SK-N-SH (cell line): ENCODE measurements at regions not wholly inside any gene's neighbourhood (a gene's known extent, or its start where the extent isn't known, plus 50 kb on each side); places are given as distances from the start of the nearest gene placed in this dataset.

Experiments used
- CTCF ChIA-PET: fragments of 300-600, 350-600 bp; formaldehyde crosslinking; extraction: SDS; loops from one replicate; lab custom pipeline; 2021; lab: Yijun Ruan, JAX
- POLR2A ChIA-PET: fragments of 350-600 bp; sonication (Branson Sonifier 250); formaldehyde crosslinking; extraction: SDS; loops from one replicate; lab custom pipeline; 2020; ENCODE audit warnings: antibody characterized with exemption, inconsistent platforms; lab: Yijun Ruan, JAX
- DNase-seq: peaks from one replicate; pipeline ENCODE4 v3.0.0; 2012
- H2AFZ ChIP-seq: fragments of 200-600 bp; sonication (generic); 2 replicates; pipeline ENCODE4 v1.8.1; 2016; ENCODE audit warnings: antibody characterized with exemption, mild to moderate bottlenecking, low read depth
- H3F3A ChIP-seq: fragments of 200-600 bp; sonication (generic); replicated peaks from 2 replicates; pipeline ENCODE3; 2016; ENCODE audit warnings: antibody characterized with exemption, mild to moderate bottlenecking; ENCODE audit not compliant: insufficient read depth
- H3K27ac ChIP-seq, 2 experiments: fragments of 200-500 bp in 1 of 2; fragments of 200-600 bp in 1 of 2; sonication (Bioruptor generic) in 1 of 2; sonication (generic), shearing (Covaris generic) in 1 of 2; 2 replicates each; pipeline versions ENCODE4 v1.5.1 to v1.6.1; 2014 to 2016; ENCODE audit warnings: low read depth in 2 of 2, inconsistent platforms in 1 of 2, low read length in 1 of 2, mild to moderate bottlenecking in 1 of 2, mixed read lengths in 1 of 2
- H3K27me3 ChIP-seq: fragments of 200-600 bp; sonication (generic), shearing (Covaris generic); 2 replicates; pipeline ENCODE4 v1.6.1; 2016; ENCODE audit warnings: mixed run types; ENCODE audit not compliant: insufficient read depth
- H3K36me3 ChIP-seq, 2 experiments: fragments of 200-500 bp in 1 of 2; fragments of 200-600 bp in 1 of 2; sonication (Bioruptor generic) in 1 of 2; sonication (generic) in 1 of 2; replicated peaks in 1 of 2; 2 replicates each; pipeline versions ENCODE3 to v1.5.1; 2014 to 2016; ENCODE audit warnings: low read length in 1 of 2, mild to moderate bottlenecking in 1 of 2; ENCODE audit not compliant: insufficient read depth in 2 of 2, control insufficient read depth in 1 of 2
- H3K4me1 ChIP-seq, 2 experiments: fragments of 200-500 bp in 1 of 2; fragments of 200-600 bp in 1 of 2; sonication (Bioruptor generic) in 1 of 2; sonication (generic), shearing (Covaris generic) in 1 of 2; 2 replicates each; pipeline versions ENCODE4 v1.5.1 to v1.6.1; 2014 to 2016; ENCODE audit warnings: low read depth in 1 of 2, low read length in 1 of 2, mixed run types in 1 of 2; ENCODE audit not compliant: insufficient read depth in 2 of 2, control insufficient read depth in 1 of 2
- H3K4me2 ChIP-seq: fragments of 200-600 bp; sonication (generic), shearing (Covaris generic); 2 replicates; pipeline ENCODE4 v1.6.1; 2017; ENCODE audit warnings: mixed run types
- H3K4me3 ChIP-seq, 2 experiments: fragments of 200-500 bp in 1 of 2; fragments of 200-600 bp in 1 of 2; sonication (Bioruptor generic) in 1 of 2; sonication (generic), shearing (Covaris generic) in 1 of 2; 2 replicates each; pipeline versions ENCODE4 v1.5.1 to v1.8.1; 2014 to 2016; ENCODE audit warnings: low read depth in 2 of 2, inconsistent platforms in 1 of 2, low read length in 1 of 2, mild to moderate bottlenecking in 1 of 2, mixed read lengths in 1 of 2, moderate library complexity in 1 of 2
- H3K79me2 ChIP-seq: fragments of 200-600 bp; sonication (generic); 2 replicates; pipeline ENCODE4 v1.8.1; 2017; ENCODE audit warnings: mild to moderate bottlenecking; ENCODE audit not compliant: insufficient read depth
- H3K9ac ChIP-seq: fragments of 200-600 bp; sonication (generic); 2 replicates; pipeline ENCODE4 v1.6.1; 2017; ENCODE audit warnings: mixed run types
- H3K9me2 ChIP-seq: fragments of 200-600 bp; sonication (generic); 2 replicates; pipeline ENCODE4 v1.6.1; 2017; ENCODE audit warnings: mixed run types
- H3K9me3 ChIP-seq: fragments of 200-600 bp; sonication (generic); 2 replicates; pipeline ENCODE4 v1.6.1; 2017; ENCODE audit warnings: mixed run types, mild to moderate bottlenecking, moderate library complexity
- H4K20me1 ChIP-seq: fragments of 200-600 bp; sonication (generic); 2 replicates; pipeline ENCODE4 v1.6.1; 2017; ENCODE audit warnings: mild to moderate bottlenecking, mixed run types; ENCODE audit not compliant: insufficient read depth
- CHD2 ChIP-seq: fragments of 150-350 bp; IDR thresholded peaks from 2 replicates; pipeline ENCODE4 v1.6.1; 2018; ENCODE audit warnings: low read length; ENCODE audit not compliant: partially characterized antibody
- EP300 ChIP-seq, 2 experiments: IDR thresholded peaks; 2 replicates each; pipeline versions ENCODE4 v1.4.0 to v1.6.1; 2012; ENCODE audit warnings: borderline replicate concordance in 1 of 2, low read depth in 1 of 2, low read length in 1 of 2
- FOXJ3 ChIP-seq: sonication (generic); formaldehyde crosslinking; IDR thresholded peaks from 2 replicates; pipeline ENCODE4 v1.5.1; 2020; ENCODE audit warnings: mild to moderate bottlenecking, missing genetic modification reagents
- FOXM1 ChIP-seq: IDR thresholded peaks from 2 replicates; pipeline ENCODE4 v1.4.0; 2012; ENCODE audit warnings: low read depth, mild to moderate bottlenecking
- GATA2 ChIP-seq: sonication (generic); formaldehyde crosslinking; IDR thresholded peaks from 2 replicates; pipeline ENCODE4 v1.5.0; 2020; ENCODE audit warnings: mild to moderate bottlenecking, missing genetic modification reagents
- JUND ChIP-seq: IDR thresholded peaks from 2 replicates; pipeline ENCODE4 v1.4.0; 2012
- POLR2AphosphoS5 ChIP-seq: IDR thresholded peaks from 2 replicates; pipeline ENCODE4 v1.6.1; 2012; ENCODE audit warnings: low read depth, low read length
- RAD21 ChIP-seq: IDR thresholded peaks from 2 replicates; pipeline ENCODE4 v1.6.1; 2012; ENCODE audit warnings: mild to moderate bottlenecking, low read length
- RCOR1 ChIP-seq: fragments of 150-350 bp; IDR thresholded peaks from 2 replicates; pipeline ENCODE4 v1.6.1; 2017; ENCODE audit warnings: antibody characterized with exemption, low read length
- RFX5 ChIP-seq: IDR thresholded peaks from 2 replicates; pipeline ENCODE4 v1.6.1; 2012; ENCODE audit warnings: mild to moderate bottlenecking, improper control_type of control experiment, low read length
- RXRA ChIP-seq: IDR thresholded peaks from 2 replicates; pipeline ENCODE4 v1.4.0; 2012; ENCODE audit warnings: low read depth, mild to moderate bottlenecking, borderline replicate concordance
- SIN3A ChIP-seq: IDR thresholded peaks from 2 replicates; pipeline ENCODE4 v1.6.1; 2012; ENCODE audit warnings: low read depth, mild to moderate bottlenecking, low read length, moderate library complexity, borderline replicate concordance
- SMC3 ChIP-seq: IDR thresholded peaks from 2 replicates; pipeline ENCODE4 v1.6.1; 2012; ENCODE audit warnings: low read depth, low read length, improper control_type of control experiment
- TAF1 ChIP-seq: IDR thresholded peaks from 2 replicates; pipeline ENCODE4 v1.6.1; 2012; ENCODE audit warnings: low read depth, mild to moderate bottlenecking, low read length, moderate library complexity, borderline replicate concordance
- TCF12 ChIP-seq: IDR thresholded peaks from 2 replicates; pipeline ENCODE4 v1.4.0; 2012
- YY1 ChIP-seq: IDR thresholded peaks from 2 replicates; pipeline ENCODE4 v1.4.0; 2012; ENCODE audit warnings: low read depth, mild to moderate bottlenecking
- WGBS: methylation state at CpG from one replicate; pipeline ENCODE4 v1.1.6; 2017; ENCODE audit warnings: low lambda C conversion rate; 5-methylcytosine and 5-hydroxymethylcytosine counted together
- TF ChIP-seq, protein P1 (sequence below): fragments of 200-600 bp; sonication (generic); IDR thresholded peaks from 2 replicates; pipeline ENCODE4 v1.6.1; 2017; ENCODE audit warnings: antibody characterized with exemption, mild to moderate bottlenecking, moderate library complexity
- TF ChIP-seq, protein P2 (sequence below): fragments of 150-350 bp; IDR thresholded peaks from 2 replicates; pipeline ENCODE4 v1.6.1; 2017; ENCODE audit warnings: antibody characterized with exemption, low read length, low read depth, borderline replicate concordance
- TF ChIP-seq, protein P3 (sequence below): IDR thresholded peaks from 2 replicates; pipeline ENCODE4; 2012

DNA sequence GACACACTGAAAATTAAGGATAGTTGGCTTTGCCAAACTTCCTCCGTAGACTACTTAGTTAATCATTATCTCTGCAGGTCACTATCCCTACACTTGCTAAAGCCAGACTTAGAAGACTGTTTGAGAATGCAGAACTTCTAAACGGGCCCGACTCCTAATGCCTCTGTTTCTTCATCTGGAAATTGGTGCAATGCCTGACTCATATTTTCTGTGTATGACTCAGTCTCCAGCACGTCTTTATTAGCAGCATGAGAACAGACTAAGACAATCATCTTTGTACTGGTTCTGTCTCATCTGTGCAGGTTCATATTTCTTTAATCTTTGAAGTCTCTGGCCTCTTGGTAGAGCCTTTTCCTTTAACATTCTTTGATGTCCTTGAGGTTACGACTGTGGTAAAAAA is 411.9 kb upstream of the ACTRT1 start:
- CTCF ChIA-PET, result no interaction called here
- Histone ChIP-seq H2AFZ (no peak overlapping the region), H4K20me1 (no peaks in the 10 kb centered on the region), H3F3A (no peaks in the 10 kb centered on the region), H3K4me3 (no peak overlapping the region), H3K27ac (no peak overlapping the region), H3K9ac (no peak overlapping the region), H3K27me3 (no peaks in the 10 kb centered on the region), H3K9me3 (no peaks in the 10 kb centered on the region), H3K4me2 (no peak overlapping the region)
- no peak for DNase-seq
- TF ChIP-seq FOXM1 (no peak), SIN3A (no peak), TCF12 (no peak), JUND (no peak), RAD21 (no peak), RFX5 (no peak), GATA2 (CRISPR knock-in tag) (no peak), RCOR1 (no peak), SMC3 (no peak), EP300 (IDR thresholded peaks at IDR 0.05; ENCODE audit: borderline replicate concordance in 1 of 2, low read depth in 1 of 2, low read length in 1 of 2) (no peak), FOXJ3 (no peak), RXRA (no peak), CHD2 (no peak), POLR2AphosphoS5 (no peak), TAF1 (no peak), YY1 (no peak)
- TF ChIP-seq, protein P1, sequence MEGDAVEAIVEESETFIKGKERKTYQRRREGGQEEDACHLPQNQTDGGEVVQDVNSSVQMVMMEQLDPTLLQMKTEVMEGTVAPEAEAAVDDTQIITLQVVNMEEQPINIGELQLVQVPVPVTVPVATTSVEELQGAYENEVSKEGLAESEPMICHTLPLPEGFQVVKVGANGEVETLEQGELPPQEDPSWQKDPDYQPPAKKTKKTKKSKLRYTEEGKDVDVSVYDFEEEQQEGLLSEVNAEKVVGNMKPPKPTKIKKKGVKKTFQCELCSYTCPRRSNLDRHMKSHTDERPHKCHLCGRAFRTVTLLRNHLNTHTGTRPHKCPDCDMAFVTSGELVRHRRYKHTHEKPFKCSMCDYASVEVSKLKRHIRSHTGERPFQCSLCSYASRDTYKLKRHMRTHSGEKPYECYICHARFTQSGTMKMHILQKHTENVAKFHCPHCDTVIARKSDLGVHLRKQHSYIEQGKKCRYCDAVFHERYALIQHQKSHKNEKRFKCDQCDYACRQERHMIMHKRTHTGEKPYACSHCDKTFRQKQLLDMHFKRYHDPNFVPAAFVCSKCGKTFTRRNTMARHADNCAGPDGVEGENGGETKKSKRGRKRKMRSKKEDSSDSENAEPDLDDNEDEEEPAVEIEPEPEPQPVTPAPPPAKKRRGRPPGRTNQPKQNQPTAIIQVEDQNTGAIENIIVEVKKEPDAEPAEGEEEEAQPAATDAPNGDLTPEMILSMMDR, result no peak
- TF ChIP-seq, protein P2, sequence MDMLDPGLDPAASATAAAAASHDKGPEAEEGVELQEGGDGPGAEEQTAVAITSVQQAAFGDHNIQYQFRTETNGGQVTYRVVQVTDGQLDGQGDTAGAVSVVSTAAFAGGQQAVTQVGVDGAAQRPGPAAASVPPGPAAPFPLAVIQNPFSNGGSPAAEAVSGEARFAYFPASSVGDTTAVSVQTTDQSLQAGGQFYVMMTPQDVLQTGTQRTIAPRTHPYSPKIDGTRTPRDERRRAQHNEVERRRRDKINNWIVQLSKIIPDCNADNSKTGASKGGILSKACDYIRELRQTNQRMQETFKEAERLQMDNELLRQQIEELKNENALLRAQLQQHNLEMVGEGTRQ, result no peak
- TF ChIP-seq, protein P3, sequence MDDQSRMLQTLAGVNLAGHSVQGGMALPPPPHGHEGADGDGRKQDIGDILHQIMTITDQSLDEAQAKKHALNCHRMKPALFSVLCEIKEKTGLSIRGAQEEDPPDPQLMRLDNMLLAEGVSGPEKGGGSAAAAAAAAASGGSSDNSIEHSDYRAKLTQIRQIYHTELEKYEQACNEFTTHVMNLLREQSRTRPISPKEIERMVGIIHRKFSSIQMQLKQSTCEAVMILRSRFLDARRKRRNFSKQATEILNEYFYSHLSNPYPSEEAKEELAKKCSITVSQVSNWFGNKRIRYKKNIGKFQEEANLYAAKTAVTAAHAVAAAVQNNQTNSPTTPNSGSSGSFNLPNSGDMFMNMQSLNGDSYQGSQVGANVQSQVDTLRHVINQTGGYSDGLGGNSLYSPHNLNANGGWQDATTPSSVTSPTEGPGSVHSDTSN, result no peak
- TF ChIP-seq, all 33 proteins: peak for 0
- Histone ChIP-seq H3K36me3 (no peaks in the 10 kb centered on the region), H3K4me1 (no peaks in the 10 kb centered on the region), H3K79me2 (no peaks in the 10 kb centered on the region), H3K9me2 (no peaks in the 10 kb centered on the region)
- POLR2A ChIA-PET, result no interaction called here
- WGBS, result 4% methylated on average over 5 of the region's 5 CpGs
